GM19395 (cell line): ENCODE measurements at regions not wholly inside any gene's neighbourhood (a gene's known extent, or its start where the extent isn't known, plus 50 kb on each side); places are given as distances from the start of the nearest gene placed in this dataset.
"Not testable (repeated sequence)": the region's sequence is repeated elsewhere in the genome, so short reads cannot be mapped to it uniquely, and the experiment has no call there.

Experiments
- ATAC-seq: cut with Tn5 transposase; IDR thresholded peaks from one replicate; pipeline ENCODE4 v1.9.1; 2021; ENCODE audit warnings: mild to moderate bottlenecking, moderate library complexity; ENCODE audit not compliant: unreplicated experiment

- no peak for ATAC-seq
Measured at GRCh38 chrX:45447331-45447730, 246.7 kb upstream of the DIPK2B start.

GRCh38 chrX:45445745-45446412 is 245.2 kb upstream of the DIPK2B start:
- ATAC-seq: no peak

GRCh38 chrX:45437186-45437585 is 236.5 kb upstream of the DIPK2B start:
- no peak for ATAC-seq

DNA sequence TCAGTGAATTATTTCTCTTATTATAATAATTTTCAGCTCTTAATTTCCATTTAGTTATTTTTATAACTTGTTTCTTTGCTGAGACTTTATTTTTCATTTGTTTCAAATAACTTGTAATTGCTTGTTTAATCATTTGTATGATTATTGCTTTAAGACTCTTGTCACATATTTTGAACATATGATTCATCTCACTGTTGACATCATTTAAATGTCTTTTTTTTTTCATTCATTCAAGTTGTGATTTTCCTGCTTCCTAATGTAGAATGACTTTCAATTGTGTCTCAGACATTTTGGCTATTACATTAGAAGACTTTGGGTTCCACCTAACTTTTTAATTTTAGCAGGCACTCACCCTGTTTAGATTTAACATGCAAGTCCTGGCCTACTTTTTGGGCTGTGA is 234.8 kb upstream of the DIPK2B start:
- no peak for ATAC-seq

DNA sequence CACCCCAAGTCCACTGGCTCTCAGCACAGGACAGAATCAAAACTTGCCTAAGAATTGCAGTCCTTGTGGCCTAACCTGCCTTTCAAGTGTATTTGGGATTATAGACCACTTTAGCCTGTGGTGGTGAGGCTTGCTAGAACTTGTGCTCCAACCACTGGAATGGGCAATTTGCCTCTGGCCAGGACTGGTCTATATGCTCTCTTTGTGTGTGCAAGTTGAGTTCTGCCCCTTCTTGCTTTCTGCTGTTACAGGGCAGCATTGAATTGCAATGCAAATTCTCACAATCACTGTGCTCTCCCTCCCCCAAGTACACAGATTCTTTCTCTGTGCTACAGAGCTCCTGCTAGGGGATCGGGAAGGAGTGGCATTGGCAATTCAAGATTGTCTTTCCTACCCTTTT is 233.6 kb upstream of the DIPK2B start:
- no peak for ATAC-seq

DNA sequence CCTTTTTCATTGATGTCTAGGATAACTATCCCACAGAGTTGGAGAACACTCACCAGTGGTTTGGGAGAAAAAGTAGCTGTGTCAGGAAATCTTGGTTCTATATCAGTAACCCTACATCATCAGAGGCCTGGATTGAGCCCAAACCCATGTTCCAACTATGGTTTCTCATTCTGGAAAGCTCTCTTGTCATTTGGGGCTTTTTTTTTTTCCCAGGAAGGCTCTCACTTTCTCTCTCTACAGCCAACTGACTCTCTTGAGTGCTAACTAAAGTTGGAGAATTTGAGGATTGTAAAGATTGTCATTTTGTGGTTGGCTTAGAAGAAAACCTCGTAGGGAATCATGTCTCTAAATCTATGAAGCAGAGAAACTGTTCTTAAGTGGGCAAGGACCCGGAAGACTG is 228.2 kb upstream of the DIPK2B start:
- no peak for ATAC-seq

DNA sequence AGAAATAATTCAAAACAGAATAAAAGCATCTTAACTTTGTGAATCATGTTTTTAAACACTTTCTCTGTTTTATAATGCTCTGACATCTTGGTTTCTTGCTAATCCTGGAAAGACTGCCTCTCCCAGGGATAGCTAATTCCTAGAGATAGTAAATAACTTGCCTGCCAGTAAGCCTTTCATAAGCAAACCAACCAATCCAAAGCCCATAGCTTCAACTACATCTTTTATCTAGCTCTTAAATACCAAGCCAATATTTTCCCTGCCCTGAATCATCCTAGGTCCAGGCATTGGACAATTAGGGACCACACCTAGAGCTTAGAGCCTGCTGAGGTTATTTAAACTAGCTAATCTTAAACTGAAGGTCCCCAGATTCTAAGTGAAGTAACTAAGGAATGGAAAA is 223.7 kb upstream of the DIPK2B start:
- no peak for ATAC-seq

- no peak for ATAC-seq
Measured at GRCh38 chrX:45422216-45422925, 221.7 kb upstream of the DIPK2B start.

DNA sequence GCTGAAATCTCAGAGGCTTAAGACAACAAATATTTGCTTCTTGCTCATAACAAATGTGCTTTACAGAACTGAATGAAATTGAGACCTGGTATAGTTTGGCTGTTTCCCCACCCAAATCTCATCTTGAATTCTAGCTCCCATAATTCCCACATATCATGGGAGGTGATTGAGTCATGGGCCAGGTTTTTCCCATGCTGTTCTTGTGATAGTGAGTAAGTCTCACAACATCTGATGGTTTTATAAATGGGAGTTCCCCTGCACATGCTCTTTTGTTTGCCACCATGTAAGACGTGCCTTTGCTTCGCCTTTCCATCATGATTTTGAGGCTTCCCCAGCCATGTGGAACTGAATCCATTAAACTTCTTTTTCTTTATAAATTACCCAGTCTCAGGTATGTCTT is 221.1 kb upstream of the DIPK2B start:
- no peak for ATAC-seq

GRCh38 chrX:45404206-45404605 is 203.5 kb upstream of the DIPK2B start:
- no peak for ATAC-seq

DNA sequence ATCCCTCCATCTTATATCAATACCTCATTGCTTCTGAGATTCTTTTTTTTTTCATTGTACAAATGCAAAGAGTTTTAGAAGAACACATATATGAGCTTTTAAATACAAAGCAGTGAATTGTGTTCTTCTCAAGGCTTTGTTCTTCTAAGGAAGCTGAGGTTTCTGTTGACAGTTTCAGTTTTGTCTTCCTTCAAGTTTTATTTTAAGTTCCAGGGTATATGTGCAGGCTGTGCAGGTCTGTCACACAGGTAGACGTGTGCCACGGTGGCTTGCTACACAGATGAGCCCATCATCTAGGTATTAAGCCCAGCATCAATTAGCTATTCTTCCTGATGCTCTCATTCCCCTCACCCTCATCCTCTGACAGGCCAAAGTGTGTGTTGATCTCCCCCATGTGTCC is 201.2 kb upstream of the DIPK2B start:
- no peak for ATAC-seq

- not testable (repeated sequence) for ATAC-seq
Measured at GRCh38 chrX:45400951-45401725, 200.5 kb upstream of the DIPK2B start.

DNA sequence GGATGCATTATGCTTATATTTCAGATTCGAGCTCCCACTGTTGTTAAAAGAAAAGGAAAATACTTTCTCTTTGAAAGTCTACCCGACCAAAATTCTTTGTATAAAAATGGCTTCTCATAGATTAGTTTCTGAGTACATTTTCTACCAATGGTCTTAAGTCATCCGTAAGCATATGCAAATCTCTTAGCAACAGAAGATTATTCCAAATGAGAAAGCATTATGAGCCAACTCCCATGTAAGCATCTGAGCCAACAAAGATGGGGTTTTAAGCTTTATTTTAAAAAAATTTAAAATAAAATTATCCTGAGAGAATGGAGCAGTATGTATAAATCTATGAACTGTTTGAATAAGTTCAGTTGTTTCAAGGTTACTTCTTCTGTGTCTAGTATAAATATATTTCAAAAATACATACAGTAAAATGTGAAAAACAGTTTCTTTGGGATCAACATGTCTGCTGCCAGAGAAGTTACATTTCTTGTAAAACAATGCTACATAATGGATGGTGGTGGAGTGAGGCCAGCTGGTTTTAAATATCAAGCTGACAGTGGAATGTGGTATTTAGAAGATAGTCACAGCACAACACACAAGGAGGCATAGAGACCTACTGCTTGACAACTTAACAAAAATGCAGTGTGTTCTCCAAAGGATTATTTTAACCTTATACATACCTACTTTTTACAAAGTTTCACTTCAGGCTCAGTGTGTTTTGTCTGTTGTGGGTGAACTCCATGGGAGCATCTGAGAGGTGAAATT is 199.5 kb upstream of the DIPK2B start:
- ATAC-seq: no peak

- no peak for ATAC-seq
Measured at GRCh38 chrX:45385757-45386156, 185.1 kb upstream of the DIPK2B start.

GRCh38 chrX:45381841-45382240 is 181.2 kb upstream of the DIPK2B start:
- ATAC-seq: no peak

GRCh38 chrX:45381366-45381765 is 180.7 kb upstream of the DIPK2B start:
- no peak for ATAC-seq

DNA sequence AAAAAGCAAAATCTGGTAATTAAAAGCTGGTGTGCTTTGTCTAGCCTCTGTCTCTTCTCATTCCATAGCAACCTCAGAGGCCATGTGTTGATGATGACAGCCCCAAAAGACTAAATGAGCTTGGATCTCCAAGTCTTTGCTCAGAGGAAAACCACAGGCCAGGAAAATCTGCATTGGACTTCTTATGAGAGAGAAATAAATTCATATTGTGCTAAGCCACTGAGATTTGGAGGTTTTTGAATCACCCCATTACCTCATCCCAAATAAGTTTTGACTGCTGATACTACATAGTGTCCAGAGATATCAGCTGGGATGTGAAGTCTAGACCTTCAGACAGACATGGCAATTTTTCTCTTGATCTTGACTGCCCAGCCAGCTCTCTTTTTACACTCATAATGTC is 178.6 kb upstream of the DIPK2B start:
- no peak for ATAC-seq

- no peak for ATAC-seq
Measured at GRCh38 chrX:45372151-45372550, 171.5 kb upstream of the DIPK2B start.

DNA sequence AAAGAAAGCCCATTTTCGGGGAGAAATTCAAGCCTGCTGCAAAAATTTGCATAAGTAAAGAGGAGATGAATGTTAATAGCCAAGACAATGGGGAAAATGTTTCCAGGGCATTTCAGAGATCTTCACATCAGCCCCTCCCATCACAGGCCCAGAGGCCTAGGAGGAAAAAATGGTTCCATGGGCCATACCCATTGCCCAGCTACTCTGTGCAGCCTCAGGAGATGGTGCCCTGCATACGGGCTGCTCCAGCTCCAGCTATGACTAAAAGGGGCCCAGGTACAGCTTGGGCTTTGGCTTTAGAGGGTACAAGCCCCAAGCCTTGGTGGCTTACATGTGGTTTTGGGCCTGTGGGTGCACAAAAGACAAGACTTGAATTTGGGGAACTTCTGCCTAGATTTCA is 168.0 kb upstream of the DIPK2B start:
- no peak for ATAC-seq

DNA sequence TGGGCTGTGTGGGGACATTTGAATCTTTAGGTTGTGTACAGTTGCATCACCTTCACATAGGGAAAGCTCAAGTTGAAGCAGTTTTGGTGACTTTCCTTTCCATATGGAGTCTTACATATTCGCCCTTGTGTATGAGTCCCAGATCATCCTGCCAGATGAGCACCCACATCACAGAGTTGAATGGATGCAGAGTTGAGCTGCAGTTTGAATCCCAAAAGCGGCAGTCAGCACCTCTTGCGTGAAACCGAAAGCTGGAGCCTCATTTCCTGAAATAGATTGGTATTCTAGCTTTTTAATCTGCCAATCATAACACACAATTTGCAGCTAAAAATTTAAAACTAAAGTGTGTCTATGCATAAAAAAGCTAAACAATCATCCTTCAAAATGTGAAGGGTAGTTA is 162.9 kb upstream of the DIPK2B start:
- no peak for ATAC-seq

DNA sequence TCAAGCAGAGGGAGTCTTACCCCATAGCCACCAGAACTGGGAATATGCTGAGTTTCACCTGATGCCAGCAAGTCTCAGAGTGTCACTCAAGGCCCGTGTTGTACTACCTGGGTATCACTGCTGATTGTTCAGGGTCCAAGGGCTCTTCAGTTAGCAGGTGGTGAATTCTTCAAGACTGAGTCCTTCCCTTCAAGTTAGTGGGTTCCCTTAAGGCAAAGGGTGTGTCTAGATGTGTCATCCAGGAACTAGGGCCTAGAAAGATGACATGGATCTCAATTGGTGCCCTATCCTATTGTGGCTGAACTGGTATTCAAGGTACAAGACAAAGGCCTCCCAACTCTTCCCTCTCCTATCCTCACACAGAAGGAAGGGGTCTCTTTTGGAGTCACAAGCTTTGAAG is 159.9 kb upstream of the DIPK2B start:
- no peak for ATAC-seq
